ENCODE measurements at regions not wholly inside any gene's neighbourhood (a gene's known extent, or its start where the extent isn't known, plus 50 kb on each side); places are given as distances from the start of the nearest gene placed in this dataset.

DNA sequence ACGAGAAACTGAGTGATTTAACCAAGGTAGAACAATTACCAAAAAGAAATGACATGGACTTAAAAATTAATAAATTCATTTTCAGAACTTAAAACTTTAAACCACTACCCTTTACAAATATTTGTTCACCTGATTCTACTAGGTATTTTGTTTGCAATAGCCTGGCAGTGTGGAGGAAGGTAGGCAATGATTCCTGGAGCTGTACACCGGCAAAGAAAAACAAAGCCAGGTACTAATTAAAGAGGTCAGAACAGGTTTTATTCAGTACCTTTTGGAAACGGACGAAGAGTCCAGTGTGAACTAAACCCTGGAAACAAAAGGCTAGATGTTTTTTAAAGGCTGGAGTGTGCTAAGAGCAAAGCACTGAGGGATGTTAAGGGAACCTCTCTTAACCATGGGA, 561.3 kb upstream of the FSHR start:
- TF ChIP-seq, protein P1, sequence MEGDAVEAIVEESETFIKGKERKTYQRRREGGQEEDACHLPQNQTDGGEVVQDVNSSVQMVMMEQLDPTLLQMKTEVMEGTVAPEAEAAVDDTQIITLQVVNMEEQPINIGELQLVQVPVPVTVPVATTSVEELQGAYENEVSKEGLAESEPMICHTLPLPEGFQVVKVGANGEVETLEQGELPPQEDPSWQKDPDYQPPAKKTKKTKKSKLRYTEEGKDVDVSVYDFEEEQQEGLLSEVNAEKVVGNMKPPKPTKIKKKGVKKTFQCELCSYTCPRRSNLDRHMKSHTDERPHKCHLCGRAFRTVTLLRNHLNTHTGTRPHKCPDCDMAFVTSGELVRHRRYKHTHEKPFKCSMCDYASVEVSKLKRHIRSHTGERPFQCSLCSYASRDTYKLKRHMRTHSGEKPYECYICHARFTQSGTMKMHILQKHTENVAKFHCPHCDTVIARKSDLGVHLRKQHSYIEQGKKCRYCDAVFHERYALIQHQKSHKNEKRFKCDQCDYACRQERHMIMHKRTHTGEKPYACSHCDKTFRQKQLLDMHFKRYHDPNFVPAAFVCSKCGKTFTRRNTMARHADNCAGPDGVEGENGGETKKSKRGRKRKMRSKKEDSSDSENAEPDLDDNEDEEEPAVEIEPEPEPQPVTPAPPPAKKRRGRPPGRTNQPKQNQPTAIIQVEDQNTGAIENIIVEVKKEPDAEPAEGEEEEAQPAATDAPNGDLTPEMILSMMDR (conservative IDR thresholded peaks at IDR 0.05; ENCODE audit: low read depth in 2 of 2), result no peak
- no peak for TF ChIP-seq EZH2phosphoT487 (IDR thresholded peaks at IDR 0.05; ENCODE audit: unreplicated experiment)

Data from GM23338 (cell line).